Hippocampal formation (tissue), 2 donors: ENCODE measurements at regions not wholly inside any gene's neighbourhood (a gene's known extent, or its start where the extent isn't known, plus 50 kb on each side); places are given as distances from the start of the nearest gene placed in this dataset.
A peak's percentile ranks its signal among the peaks of the same experiment; 100 is the strongest.
"Not testable (repeated sequence)": the region's sequence is repeated elsewhere in the genome, so short reads cannot be mapped to it uniquely, and the experiment has no call there.

Experiments
- DNase-seq, 2 donors: peaks; one replicate each; lab custom pipeline; 2025; lab: John Stamatoyannopoulos, UW

GRCh38 chr12:126907900-126908764 lies 1358.8 kb upstream of the TMEM132C start:
- DNase-seq: no peak

DNA sequence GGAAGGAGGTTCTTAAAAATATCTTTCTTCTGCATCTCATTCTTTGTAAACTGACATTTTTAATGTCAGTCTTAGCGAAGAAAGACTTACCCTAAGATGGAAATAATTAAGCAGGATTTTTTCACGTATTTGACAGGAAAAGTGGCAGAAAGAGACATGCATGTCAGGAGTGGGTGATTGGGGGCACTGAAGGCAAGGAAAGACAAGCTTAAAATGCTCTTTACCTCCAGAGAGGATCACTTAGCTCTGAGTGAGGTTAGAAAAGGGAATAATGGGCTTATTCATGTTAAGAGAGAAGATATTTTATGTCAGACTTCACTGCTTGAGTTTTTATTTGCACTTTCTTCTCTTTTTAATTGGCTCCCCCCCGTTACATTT lies 1358.2 kb upstream of the TMEM132C start:
- DNase-seq: no peak

GRCh38 chr12:126910570-126910969 lies 1356.4 kb upstream of the TMEM132C start:
- DNase-seq: no peak

- DNase-seq: no peak
Measured at GRCh38 chr12:126912111-126912510, 1354.9 kb upstream of the TMEM132C start.

DNA sequence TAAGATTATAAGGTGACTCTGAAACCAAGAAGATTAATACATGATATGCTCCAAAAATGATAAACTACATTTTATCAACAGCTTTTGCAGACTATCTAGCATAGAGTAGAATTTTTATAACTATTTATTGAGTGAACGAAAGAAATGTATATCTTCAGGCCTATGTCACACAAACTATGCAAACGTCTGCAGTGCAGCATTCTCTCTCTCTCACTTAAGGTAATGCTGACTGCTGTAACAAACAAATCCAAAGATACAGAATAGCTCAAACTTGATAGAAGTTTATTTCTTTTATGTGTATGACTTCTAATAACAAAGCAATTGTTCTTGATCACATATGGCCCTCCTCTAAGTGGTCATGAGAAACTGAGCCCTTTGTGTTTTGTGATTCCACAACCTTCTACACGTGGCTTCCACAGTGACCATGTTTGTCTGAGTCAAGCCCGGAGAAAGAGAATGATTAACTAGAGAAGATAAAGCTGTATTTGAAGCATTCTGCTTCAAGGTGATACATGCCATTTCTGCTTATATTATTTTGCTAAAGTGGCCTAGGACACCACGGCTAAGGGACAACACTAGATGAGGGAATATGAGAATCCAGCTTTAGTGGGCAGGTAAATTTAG lies 1352.7 kb upstream of the TMEM132C start:
- DNase-seq: no peak

DNA sequence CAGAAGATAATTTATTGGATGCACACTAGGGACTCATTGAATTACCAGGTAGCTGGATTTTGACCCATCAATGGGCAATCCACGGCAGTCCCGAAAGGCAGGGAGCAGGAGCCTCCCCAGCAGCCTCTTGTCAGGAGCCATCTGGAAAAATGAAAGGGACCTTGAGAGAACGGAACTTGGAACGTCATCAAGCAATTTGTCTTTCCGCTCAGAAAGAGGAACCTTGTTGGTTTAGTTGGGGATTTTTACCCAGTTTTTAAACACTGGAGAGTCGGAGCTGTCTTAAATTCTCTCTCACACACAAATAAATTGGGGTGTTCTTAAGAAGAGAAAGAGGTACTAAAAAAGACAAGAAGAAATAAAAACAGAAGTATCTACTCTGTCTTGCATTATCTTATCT lies 1351.7 kb upstream of the TMEM132C start:
- DNase-seq: no peak

- DNase-seq: no peak
Measured at GRCh38 chr12:126926023-126926594, 1340.9 kb upstream of the TMEM132C start.

- no peak for DNase-seq
Measured at GRCh38 chr12:126930234-126930633, 1336.7 kb upstream of the TMEM132C start.

GRCh38 chr12:126932156-126932555 lies 1334.8 kb upstream of the TMEM132C start:
- no peak for DNase-seq

- no peak for DNase-seq
Measured at GRCh38 chr12:126935435-126935834, 1331.5 kb upstream of the TMEM132C start.

- peak; percentile 4 to 41 for DNase-seq
Measured at GRCh38 chr12:126936181-126936851, 1330.7 kb upstream of the TMEM132C start.

DNA sequence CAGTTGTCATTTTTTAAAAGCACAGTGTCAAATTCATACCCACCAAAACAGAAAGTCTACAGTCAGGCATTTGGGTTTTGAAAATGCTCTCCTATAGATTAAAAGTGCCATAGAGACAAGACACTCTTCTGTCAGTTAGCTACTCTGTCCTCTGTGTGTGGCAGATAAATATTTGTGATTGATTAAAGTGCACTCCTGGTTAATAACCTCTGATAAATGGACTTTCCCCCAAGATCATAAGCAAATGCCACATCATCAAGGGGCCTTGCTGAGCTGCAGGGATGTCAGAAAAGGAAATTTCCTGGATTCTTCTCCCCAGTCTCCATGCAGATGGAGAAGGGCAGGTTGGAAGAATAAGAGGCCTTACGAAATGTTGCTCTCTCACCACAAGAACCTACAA lies 1329.5 kb upstream of the TMEM132C start:
- DNase-seq: no peak

- DNase-seq: no peak
Measured at GRCh38 chr12:126944684-126945083, 1322.3 kb upstream of the TMEM132C start.

DNA sequence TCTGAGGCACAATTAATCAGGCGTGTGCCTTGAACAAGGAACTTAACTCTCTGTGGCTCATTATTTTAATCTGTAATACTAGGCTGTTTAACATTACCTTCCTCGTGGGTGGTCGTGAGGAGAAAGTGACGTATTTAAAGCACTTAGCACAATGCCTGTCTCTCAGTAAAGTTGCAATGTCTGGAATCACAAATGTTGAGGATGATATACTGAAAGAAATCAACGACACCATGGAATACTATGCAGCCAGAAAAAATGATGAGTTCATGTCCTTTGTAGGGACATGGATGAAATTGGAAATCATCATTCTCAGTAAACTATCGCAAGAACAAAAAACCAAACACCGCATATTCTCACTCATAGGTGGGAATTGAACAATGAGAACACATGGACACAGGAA lies 1320.0 kb upstream of the TMEM132C start:
- DNase-seq: not testable (repeated sequence)

DNA sequence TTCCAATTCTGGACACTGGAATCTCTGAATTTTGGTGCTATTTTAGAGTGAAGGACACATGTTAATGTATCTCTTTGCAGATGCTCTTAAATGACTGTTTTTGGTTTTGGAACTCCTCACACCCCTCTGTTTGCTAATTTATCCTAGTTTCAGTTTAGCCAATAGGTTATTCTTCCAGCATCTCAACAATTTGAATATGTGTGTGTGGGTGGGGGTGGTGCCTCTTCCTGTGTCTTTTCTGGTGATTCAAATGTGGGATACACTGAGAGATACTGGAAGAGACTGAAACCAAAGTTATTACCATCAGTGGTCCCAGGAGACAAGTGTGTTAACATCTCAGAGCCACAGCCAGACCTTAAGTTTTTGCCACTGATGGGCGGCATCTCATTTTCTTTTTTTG lies 1317.4 kb upstream of the TMEM132C start:
- no peak for DNase-seq

DNA sequence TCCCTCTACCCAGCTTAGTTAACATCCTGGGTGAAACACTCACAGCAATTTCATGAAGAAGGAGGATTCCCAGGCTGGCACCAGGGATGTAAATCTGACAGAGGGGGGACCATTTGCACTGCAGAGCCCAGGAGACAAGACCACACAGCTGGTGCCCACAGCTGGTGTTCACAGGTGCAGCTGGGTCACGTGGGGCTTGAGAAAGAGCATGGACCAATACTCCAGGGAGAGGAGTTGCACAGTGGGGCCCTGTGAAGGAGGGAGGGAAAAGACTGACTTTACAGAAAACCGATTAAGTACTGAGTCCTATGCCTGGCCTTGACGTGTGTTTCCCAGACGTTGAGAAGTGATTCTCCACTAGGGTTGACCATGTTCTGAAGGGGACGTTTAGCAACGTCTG lies 1316.7 kb upstream of the TMEM132C start:
- no peak for DNase-seq

DNA sequence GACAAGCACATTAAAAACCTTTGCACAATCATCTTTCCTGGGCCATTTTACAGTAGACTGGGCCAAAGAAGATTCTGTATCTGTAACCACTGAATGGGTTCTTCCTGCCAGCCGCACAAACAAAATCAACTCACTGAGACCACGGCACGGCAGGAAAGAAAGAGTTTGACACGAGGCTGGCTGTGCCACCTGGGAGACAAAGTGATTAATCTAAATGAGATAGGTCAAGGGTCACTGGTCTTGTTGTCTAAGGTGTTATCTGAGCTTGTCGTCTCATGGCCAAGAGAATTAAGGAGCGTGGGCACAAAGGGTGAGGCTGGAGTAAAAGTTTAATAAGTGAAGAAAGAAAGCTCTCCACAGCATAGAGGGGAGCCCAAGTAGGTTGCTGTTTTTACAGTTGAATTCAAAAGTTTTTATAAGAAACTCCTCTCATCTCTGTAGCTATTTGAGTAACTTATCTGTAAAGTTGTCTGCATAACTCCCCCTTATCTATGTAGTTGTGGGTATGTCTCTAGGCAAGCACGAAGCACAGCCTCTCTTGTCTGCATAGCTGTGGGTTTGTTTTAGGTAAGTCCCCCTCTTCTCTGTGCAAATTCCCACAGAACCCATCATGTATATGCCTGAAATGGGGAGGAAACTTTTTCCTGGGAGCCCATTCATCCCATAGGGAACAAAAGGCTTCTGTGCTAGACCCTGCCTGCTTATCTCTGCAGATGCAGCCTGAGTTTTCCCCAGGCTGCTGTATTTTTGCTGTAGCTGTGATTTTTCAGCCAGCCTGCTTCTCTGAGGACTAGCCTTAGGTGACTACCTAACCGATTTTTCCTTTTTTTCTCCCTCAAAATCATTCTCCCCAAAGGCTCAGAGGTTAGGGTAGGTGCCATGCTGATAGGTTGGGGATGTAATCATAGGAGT lies 1314.6 kb upstream of the TMEM132C start:
- DNase-seq: no peak

- no peak for DNase-seq
Measured at GRCh38 chr12:126953365-126953889, 1313.5 kb upstream of the TMEM132C start.

- no peak for DNase-seq
Measured at GRCh38 chr12:126960221-126960620, 1306.7 kb upstream of the TMEM132C start.

DNA sequence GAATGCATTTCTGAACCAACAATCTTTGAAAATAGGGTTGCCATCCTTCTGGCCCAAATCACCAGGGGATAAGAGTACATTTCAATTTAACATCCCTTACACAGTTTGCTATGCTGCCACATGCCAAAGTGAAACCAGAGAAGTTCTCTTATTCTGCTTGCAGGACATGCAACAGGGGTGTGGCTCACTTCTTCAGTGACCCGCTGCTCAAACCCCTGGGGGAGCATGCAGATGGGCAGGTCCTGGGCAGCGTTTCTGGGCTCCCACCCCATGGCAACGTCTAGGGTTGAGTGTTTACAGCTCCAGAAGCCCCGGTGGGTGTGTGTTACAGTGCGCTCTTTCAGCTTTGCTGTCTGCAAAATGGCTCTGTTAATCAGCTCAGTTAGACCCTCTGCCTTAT lies 1306.3 kb upstream of the TMEM132C start:
- DNase-seq: no peak

DNA sequence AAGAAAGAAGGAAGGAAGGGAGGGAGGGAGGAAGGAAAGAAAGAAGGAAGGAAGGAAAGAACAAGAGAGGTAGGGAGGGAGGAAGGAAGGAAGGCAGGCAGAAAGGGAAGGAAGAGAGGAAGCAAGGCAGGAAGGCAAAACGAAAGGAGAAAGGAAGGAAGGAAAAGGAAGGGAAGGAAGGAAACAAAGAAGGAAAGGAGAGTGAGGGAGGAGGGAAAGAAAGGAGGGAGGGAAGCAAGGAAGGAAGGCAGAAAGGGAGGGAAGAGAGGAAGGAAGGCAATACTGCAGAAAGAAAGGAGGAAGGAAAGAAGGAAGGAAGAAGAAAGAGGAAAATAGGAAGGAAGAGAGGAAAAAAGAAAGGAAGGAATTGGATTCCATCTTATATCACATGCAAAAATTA lies 1303.1 kb upstream of the TMEM132C start:
- DNase-seq: no peak
